OCI-M2 (cell line): ENCODE measurements at regions not wholly inside any gene's neighbourhood (a gene's known extent, or its start where the extent isn't known, plus 50 kb on each side); places are given as distances from the start of the nearest gene placed in this dataset.

Experiments used
- DNase-seq: peaks from one replicate; lab custom pipeline; 2025; ENCODE audit not compliant: unreplicated experiment; lab: John Stamatoyannopoulos, UW

DNA sequence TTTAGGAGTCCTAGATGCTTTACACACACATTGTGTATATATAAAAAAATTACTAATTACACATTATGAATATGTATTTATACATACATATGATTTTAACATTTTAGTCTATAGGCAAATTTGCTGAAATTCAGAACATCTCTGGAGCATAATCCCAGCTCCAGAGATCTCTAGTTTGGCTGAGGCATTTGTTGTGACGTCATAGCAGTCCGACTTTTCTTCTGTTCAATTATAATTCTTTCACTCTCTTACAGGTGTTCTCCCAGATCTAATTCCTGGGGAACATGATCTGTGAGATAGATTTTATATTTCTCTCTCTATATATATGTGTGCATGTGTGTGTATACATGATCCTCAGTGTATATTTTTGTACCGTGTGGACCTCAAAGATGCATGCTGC is 1876.2 kb downstream of the EFNA5 start:
- DNase-seq: no peak

DNA sequence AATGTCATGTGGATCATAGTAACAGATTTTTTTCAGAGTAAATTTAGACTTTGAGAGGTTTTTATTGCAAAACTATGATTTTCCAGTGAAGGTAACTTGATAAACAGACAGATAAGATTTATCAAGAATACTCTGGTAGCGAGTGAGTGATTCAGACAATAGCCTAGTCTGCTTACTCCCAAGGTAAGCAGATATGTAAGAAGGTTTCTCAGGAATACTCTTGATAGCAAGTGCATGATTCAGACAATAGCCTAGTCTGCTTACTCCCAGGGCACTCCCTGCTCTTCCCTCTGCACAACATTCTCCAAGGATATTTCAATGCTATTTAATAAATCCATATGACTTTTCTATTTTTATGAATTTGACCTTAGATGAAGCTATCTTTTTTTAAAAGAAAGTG is 1881.5 kb downstream of the EFNA5 start:
- no peak for DNase-seq

DNA sequence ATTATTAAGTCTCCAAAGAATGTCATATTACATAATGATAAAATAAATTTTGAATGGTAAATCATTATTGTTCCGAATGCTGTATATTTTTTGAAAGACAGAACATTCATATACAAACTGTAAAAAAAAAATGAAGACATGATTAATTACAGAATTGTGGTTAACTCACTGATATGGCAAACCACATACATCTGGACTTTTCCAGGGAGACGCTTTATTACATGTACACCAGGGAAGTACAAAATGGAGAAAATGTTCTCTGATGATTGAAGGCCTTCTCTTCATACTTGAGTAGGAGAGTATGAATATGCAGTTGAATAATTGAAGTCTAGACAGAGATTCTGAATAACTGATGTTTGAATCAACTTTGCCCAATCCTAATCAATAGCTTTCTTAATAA is 1886.9 kb downstream of the EFNA5 start:
- DNase-seq: no peak

DNA sequence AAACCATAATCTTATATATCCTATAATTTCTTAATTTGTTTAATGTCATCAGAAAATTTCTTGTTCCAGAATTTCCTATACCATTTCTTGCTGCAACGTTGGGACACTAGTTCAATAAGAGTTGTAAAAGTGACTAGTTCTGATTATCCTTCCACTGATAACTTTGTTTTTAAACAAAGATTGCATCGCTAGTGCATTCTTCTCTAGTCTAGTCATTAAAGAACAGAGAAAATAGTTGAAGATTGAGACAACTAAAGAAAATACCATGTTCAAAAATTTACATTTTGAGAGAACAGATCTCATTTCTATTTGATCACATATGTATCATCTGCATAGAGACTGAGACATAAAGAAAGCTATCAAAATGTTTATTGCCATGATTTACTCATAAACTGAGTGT is 1888.2 kb downstream of the EFNA5 start:
- no peak for DNase-seq

DNA sequence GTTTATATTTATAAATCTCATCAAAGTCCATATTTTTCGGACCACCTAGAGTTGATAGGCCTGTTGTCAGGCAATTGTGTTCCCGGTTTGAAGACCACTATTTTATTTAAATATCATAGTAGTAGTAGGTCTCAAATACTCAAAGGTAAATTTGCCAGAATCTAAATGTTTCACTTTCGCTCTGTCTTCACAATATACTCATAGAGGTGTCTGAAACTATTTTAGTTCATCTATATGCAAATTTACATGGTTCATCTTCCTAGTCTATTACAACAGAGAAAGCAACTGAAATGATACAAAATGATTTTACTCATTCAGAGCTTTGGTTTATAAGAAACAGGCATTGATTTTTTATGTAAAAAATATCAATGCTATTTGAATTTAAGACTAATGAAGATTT is 1897.5 kb downstream of the EFNA5 start:
- no peak for DNase-seq

DNA sequence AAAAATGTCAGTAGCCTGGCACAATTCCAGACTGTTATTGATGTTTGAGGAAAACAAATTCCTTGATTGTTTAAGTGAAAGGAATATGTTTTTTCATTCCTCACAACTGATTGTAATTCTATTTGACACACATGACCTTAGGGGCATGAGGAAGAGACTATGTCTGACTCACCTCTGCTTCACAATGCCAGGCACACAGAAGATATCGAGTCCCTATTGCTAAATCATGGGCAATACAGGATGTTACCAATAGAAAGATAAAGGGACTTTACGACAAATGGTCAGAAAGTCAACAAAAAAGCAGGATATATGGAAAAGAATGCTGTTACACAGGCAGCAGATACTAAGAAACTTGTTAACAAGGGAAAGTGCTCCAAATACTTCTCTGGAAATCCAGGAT is 1903.5 kb downstream of the EFNA5 start:
- DNase-seq: no peak

DNA sequence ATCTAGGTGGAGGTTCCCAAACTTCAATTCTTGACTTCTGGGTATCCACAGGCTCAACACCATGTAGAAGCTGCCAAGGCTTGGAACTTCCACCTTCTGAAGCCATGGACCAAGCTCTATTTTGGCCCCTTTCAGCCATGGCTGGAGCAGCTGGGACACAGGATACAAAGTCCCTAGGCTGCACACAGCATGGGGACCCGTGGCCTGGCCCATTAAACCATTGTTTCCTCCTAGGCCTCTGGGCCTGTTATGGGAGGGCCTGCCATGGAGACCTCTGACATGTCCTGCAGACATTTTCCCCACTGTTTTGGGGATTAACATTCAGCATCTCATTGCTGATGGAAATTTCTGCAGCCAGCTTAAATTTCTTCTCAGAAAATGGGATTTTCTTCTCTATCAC is 1908.0 kb downstream of the EFNA5 start:
- DNase-seq: no peak

DNA sequence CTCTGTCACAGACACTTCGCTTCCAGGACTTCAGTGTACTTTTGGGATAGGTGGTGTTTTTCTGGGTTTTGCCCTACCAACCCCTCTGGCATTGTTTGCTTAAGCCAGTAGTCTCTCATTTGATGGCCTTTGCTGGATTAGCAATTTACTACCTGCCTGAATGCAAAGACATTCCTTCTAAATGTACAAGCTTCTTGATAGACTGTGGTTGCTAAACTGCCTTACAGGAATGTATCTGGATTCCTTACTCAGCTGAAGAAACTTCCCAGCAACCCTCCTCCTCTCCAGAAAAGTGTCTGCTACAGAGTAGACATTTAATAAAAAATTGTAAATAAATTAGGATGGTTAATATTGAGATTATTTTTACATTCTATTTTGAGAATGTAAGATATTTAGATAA is 1916.7 kb downstream of the EFNA5 start:
- no peak for DNase-seq

DNA sequence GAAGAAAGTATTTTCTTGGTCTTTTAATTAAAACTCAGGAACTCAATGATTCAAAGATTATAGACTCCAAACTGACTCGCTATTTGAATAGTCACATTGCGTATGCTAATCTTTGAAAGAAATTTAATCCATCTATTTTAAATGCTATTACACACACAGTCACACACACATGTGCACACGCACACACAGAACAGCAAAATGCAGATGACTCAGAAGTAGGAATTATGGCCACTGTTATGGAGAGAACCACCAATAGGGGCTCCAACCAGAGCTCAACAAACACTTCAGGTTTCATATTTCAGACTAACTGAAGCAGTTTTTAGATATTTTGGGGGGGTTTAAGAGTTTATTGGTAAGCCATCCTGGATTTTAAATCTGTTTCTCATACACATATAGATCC is 1917.9 kb downstream of the EFNA5 start:
- DNase-seq: no peak

DNA sequence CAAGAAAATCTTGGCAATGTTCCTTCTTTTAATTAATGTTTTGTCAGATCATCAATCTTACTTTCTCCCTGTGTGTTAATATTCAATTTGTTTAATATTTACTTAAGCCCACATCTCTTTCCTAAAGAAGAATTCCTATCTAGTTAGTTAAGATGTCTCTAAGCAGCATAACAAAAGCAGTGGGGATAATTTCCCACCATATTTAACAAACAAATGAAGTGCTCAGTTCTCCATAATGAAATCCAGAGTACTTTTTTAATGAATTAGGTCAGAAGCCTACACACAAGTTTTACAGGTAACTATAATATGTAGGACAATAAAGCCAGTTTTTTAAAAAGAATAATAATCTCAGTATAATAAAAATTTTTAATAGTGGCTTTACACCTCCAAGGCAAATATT is 1918.8 kb downstream of the EFNA5 start:
- no peak for DNase-seq

DNA sequence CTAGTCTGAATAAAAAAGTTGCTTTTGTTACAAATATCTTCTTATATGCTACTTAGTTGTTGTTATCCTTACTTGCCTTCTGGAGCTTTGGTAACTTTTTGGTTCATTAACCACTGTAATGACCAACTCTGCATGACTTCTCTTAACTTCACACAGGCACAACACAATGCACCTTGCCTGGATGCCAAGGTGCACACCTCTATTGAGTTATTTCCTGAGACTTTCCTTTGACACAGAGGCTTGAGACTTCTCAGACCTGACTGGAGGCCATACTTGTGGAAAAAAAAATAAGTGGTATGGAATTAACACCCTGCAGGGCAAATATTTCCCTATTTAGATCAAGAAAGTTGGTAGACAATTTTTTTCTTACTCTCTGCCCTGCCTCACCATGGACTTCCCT is 1925.6 kb downstream of the EFNA5 start:
- no peak for DNase-seq

DNA sequence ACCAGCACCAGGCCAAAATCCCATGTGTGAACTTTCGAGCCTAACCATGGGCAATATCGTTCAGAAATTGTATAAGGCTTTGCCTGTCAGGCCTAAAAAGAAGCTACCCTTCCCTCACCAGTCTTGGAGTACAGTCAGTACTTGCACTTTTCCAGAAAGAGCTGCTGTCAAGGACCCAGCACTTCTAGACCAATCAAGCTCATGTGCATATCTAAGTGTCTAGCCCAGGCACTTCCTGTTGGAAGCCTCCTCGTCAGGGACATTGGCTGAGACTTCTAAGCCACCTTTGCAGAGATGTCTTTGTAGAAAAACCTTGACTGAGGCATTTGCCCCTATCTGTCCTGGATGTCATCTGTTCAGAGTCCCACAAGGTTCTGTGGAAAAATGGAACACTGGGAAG is 1930.5 kb downstream of the EFNA5 start:
- no peak for DNase-seq

DNA sequence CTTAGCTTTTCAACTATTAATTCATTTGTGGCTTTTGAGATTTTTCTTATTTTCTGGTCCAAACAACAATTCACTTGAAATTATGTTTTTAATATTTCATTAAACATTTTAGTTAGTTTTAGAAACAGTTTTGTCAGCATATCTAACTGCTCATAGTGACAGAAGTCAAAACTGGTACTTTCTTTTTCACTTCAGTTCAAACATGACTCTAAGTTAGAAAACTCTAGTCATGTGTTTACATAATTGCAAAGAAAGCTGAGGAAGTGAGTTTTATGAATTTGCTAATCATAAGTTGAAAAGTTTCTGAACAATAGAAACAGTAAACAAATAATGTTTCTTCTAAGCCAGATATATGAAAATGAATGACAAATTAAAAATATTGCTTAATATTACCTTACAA is 1931.0 kb downstream of the EFNA5 start:
- no peak for DNase-seq

DNA sequence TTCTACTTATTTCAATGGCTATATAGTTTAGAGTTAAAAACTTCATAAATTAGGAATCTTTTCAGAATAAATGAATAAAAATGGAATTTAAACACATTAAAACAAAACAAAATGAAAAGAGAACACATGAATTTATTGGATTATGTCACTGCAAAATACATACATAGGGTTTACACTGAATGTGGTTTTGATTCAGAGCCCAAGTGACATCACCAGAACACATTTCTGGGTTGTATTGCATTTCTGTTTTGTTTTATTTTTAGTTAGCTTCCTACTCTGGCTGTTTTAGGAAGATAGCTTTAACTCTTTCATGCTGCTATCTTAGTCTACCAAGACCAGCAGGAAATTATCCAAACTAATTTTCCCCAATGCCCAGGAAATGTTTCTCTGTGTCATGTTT is 1935.0 kb downstream of the EFNA5 start:
- no peak for DNase-seq

DNA sequence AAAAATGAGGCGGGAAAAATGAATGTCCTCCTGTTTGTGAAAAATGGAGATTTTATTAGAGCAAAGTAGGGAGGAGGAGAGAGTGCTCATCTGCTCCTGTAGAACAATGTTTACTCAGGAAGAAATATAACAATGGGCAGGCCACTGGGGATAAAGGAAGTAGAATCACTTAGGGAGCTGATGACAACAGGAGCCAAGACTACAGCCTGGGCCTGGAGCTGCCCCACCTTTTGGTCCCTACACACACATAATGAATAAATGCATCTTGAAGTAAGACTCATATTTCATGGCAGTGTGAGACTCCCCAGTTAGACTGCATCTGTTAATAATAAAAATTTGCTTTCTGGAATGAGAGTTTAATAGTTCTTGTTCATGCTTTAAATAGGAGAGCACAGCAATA is 1939.8 kb downstream of the EFNA5 start:
- DNase-seq: no peak

DNA sequence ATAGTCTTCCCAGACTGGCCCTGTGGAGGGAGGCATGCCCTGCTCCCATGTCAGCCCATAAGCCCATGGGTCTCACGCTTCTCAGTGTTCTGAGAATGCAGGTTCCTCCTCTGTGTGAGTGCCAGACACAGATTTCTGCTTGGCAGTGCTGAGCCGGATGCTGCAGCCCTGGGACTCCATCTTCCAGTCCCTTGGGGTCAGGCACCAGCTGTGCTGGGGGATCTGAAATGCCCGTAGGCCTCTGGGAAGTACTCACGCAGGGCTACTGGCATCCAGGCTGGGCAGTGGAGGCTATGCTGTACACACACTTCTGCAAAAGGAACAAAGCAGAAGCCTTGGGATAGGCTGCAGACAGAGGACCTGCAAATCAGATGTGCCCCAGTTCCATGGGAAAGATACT is 1944.6 kb downstream of the EFNA5 start:
- no peak for DNase-seq

DNA sequence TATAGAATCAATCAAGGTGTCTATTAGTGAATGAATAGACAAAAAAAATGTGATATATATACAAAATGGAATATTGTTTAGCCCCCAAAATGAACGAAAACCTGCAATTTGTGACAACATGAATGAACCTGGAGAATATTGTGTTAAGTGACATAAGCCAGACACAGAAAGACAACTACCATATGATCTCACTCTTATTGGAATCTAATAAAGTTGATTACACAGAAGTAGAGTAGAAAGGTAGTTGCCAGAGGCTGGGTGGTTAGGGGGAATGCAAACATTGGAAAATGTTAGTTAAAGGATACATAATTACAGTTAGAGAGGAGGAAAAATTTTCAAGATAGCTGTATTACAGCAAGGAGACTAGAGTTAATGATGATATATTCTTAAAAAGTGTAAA is 1962.3 kb downstream of the EFNA5 start:
- DNase-seq: no peak

DNA sequence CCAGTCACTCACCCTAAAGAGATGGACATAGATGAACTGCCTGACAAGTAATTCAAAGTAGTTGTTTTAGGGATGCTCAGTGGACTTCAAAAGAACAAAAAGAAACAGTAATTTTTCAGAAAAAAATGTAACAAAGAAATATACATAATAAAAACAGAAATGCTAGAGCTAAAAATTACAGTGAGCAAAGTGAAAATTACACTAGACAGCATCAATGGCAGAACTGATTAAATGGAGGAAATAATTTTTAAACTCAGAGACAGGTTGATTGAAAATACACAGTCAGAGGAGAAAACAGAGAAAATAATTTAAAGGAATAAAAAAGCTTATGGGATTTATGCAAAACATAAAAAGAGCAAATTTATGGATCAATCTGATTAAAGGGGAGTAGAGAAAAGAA is 1968.4 kb downstream of the EFNA5 start:
- DNase-seq: no peak

DNA sequence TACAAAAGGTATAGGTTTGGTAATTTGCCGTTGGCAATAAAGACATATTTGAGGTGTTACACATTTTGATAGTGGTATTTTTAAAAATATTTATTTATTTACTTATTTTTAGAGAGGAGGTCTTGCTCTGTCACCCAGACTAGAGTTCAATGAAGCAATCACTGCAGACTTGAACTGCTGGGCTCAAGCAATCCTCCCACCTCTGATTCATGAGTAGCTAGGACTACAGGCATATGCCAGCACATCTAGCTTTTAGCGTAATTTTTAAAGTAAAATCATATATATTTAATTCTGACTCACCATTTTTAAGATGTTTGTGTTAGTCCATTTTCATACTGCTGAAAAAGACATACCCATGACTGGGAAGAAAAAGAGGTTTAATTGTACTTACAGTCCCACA is 1974.3 kb downstream of the EFNA5 start:
- no peak for DNase-seq

DNA sequence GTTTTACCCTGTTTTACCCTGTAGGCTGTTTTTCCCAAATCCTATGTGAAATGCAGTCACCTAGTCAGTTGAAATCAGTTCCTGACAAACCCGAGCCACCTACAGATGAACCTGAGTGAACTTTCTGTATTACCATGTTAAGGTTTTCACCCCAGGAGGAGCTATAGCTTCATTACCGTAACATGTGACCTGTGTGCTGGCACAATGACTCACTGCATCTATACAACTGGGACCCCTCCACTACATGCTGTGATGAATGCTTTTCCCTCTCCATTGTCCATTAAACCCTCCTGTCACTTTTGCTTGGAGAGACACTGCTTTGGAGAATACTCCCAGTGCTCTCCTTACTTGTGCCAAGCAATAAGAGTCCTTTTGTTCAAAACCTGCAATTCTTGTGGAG is 1974.8 kb downstream of the EFNA5 start:
- no peak for DNase-seq

DNA sequence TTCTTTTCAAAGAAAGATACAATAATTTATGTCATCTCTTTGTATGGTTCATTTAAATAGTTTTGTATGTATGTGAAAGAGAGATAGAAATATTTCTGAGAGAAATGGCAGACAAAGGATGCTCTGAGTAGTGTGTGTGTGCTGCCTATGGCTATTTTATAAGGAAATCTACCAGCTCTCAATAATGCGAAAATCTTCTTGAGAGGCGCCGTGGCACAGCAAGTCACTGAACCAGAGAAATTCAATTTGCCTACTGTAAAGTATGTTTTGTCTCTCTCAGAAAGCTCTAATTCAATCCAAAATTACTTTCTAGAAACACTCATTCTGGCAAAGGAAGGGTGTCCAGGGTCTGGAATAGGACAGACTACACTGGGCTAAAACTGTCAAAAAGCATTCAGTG is 1981.1 kb downstream of the EFNA5 start:
- no peak for DNase-seq

DNA sequence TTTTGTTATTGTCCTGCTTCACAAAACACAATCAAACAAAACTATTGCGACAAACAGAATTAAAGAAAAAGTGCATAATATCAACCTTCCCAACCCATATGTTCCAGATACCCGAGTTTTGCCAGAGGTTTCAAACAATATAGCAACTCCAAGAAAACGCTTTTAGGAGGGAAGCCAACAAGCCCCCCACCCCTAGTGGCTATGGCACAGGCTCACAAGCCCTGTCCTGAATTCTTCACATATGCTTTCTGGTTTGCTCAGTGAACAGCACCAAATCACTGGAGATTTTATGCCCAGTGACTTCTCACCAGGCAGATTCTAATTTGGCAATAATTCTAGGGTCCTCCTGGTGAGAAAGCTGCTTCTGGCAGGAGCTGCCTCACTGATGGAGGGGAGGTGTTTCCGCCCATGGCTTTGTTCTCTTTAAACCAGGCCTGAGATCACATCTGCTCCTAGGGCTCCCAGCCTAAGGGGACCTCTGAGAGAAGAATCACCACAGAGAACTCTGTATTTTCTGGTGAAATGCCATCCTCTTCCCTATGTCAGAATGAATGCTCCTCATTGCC is 1982.4 kb downstream of the EFNA5 start:
- no peak for DNase-seq

DNA sequence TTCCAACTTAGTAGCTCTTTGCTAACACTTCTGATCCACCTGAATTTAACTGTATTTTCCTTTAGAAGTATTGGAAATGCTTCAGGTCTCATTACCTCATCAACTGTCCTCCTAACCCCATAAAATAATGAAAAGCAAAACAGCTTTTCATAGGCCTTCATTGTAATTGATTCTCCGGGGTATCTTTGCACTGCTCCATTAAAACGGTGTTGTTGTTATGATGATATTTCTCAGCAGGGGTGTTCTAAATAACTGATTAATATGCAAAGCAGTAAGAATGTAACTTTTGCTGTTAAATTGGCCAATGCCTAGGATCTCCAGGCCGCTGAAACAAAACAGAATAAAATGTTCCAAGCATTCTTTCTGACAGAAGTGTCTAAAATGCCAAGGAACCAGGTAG is 1983.2 kb downstream of the EFNA5 start:
- no peak for DNase-seq

DNA sequence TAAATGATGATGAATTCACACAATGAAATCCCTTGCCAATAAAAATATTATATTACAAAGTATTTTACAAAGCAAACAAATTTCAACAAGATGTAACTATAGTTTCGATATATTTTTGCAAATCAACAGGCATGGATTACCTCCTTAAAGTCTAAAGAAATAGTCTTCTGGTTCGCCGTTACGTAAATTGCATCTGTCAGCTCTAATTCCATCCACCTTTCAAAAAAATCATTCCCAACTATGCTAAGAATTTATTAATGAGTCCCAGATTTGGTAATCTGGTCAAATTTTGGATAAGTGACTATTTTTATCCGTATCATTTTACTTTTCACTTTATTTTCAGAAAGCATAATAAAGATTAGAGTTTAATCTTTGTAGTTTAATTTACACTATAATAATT is 1984.9 kb downstream of the EFNA5 start:
- no peak for DNase-seq
